Right lobe of liver (tissue), 6 donors: ENCODE measurements at regions not wholly inside any gene's neighbourhood (a gene's known extent, or its start where the extent isn't known, plus 50 kb on each side); places are given as distances from the start of the nearest gene placed in this dataset.

ENCODE experiments used
- ATAC-seq, 4 donors: fragments of 200-7000 bp; cut with Tn5 transposase; one replicate each; pipeline ENCODE4 v1.9.1; 2020; ENCODE audit warnings: mild to moderate bottlenecking in 4 of 4, moderate library complexity in 4 of 4
- DNase-seq, 3 donors: peaks; one replicate each; pipeline ENCODE4 v3.0.0-alpha.2; 2020
- H3K27ac ChIP-seq, 3 donors: fragments of 200-600 bp; one replicate each; pipeline ENCODE4 v1.8.0; 2022
- H3K27me3 ChIP-seq, 2 donors: fragments of 200-600 bp; one replicate each; pipeline ENCODE4 v1.8.0; 2022
- H3K36me3 ChIP-seq, 4 donors: fragments of 200-600 bp; sonication (generic) in 1 of 4; one replicate each; pipeline versions ENCODE4 v1.5.1 to v1.8.0; 2017 to 2022; ENCODE audit warnings: control low read depth in 1 of 4
- H3K4me1 ChIP-seq, 4 donors: fragments of 200-600 bp; sonication (generic) in 1 of 4; one replicate each; pipeline versions ENCODE4 v1.5.1 to v1.8.0; 2017 to 2022; ENCODE audit warnings: control low read depth in 1 of 4
- H3K4me3 ChIP-seq, 3 donors: fragments of 200-600 bp; one replicate each; pipeline ENCODE4 v1.8.0; 2022
- H3K9me3 ChIP-seq, 4 donors: fragments of 200-600 bp; sonication (generic) in 1 of 4; one replicate each; pipeline versions ENCODE4 v1.5.1 to v1.8.0; 2017 to 2022; ENCODE audit warnings: control low read depth in 1 of 4
- POLR2A ChIP-seq: fragments of 450-650 bp; IDR thresholded peaks from one replicate; pipeline ENCODE4 v1.6.1; 2017; ENCODE audit warnings: antibody characterized with exemption, mild to moderate bottlenecking
- WGBS: methylation state at CpG from one replicate; pipeline ENCODE4 v1.1.6; 2018; ENCODE audit warnings: low coverage, low lambda C conversion rate; ENCODE audit not compliant: insufficient coverage; ENCODE audit errors: missing lambda C conversion rate; 5-methylcytosine and 5-hydroxymethylcytosine counted together
- intact Hi-C, 2 donors: fragments of 100-400 bp; cut with DNase I; formaldehyde crosslinking; loops; one replicate each; pipeline versions ENCODE4 v1.11.2 to v1.14.1; 2022
- TF ChIP-seq, protein P1 (sequence below), 4 donors: fragments of 200-600 bp in 3 of 4; fragments of 450-650 bp in 1 of 4; IDR thresholded peaks; one replicate each; pipeline versions ENCODE4 v1.5.1 to v1.8.0; 2016 to 2022; ENCODE audit warnings: antibody characterized with exemption in 4 of 4, mild to moderate bottlenecking in 2 of 4
- donor health status: DM: no; HTN: yes; CAD: no.
- donor health status: DM: no; HTN: no; CAD: no.
- donor health status: DM: no; HTN: no; CAD: no.
- donor health status: DM: no; HTN: yes; CAD: no.
- donor health status: DM: no; HTN: yes; CAD: no.

DNA sequence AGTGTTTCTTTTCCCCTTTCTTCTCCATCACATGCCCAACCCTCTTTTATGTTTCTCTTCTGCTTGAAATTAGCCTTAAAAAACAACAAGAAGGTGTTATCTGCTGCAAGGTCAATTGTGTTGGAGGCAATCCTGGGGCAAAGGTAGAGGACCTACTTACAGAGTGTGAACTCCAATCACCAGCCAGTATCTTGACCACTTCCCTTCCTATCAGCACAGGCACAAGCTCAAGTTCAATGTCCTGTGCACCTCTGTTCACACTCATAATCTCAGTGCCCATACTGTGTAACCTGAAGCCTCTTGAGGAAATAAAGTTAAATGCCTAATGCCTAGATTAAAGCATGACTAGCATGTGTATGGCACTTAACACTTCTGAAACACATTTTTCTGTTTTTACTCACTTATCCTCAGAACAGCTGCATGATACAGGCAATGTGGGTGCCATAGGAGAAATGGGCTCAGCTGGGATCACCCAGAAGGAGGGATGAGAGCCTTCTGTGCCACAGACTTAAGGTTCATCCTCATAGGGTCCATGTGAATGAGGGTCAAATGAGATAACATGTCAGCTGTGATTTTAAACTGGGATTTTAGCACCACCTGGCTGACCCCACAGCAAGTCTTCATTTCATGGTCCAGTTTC lies 701.5 kb downstream of the BCL11A start:
- Histone ChIP-seq H3K27ac (no peak overlapping the region), H3K27me3 (no peaks in the 10 kb centered on the region), H3K9me3 (no peaks in the 10 kb centered on the region), H3K36me3 (no peaks in the 10 kb centered on the region), H3K4me3 (no peak overlapping the region), H3K4me1 (no peaks in the 10 kb centered on the region)
- intact Hi-C loops: no loop called here
- DNase-seq (no peak), ATAC-seq (no peak)
- TF ChIP-seq, protein P1, sequence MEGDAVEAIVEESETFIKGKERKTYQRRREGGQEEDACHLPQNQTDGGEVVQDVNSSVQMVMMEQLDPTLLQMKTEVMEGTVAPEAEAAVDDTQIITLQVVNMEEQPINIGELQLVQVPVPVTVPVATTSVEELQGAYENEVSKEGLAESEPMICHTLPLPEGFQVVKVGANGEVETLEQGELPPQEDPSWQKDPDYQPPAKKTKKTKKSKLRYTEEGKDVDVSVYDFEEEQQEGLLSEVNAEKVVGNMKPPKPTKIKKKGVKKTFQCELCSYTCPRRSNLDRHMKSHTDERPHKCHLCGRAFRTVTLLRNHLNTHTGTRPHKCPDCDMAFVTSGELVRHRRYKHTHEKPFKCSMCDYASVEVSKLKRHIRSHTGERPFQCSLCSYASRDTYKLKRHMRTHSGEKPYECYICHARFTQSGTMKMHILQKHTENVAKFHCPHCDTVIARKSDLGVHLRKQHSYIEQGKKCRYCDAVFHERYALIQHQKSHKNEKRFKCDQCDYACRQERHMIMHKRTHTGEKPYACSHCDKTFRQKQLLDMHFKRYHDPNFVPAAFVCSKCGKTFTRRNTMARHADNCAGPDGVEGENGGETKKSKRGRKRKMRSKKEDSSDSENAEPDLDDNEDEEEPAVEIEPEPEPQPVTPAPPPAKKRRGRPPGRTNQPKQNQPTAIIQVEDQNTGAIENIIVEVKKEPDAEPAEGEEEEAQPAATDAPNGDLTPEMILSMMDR (IDR thresholded peaks at IDR 0.05): no peak
- no peak for TF ChIP-seq POLR2A

DNA sequence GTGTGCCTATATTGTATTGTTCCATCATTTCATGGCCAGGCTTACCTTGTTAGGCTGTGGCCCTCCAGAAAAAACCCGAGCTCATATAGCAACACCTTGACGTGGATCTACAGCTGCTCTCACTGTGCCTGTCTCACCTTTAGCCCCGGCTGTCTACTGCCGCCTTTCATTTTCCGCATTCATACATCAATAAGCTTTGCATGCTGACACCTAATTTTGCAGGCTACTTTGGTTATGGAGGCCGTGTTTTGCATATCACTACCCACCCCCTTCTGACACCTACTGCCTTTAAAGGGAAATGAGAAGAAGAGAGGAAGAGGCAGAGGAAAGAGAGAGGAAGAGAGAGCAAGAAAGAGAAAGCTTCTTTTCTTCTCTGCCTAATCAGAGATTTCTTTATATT lies 702.9 kb downstream of the BCL11A start:
- intact Hi-C loops: no loop called here
- ATAC-seq (no peak), DNase-seq (no peak)
- TF ChIP-seq POLR2A: no peak
- TF ChIP-seq, protein P1 (IDR thresholded peaks at IDR 0.05): no peak
- Histone ChIP-seq H3K36me3 (no peaks in the 10 kb centered on the region), H3K4me3 (no peak overlapping the region), H3K27me3 (no peaks in the 10 kb centered on the region), H3K9me3 (no peaks in the 10 kb centered on the region), H3K4me1 (no peaks in the 10 kb centered on the region), H3K27ac (no peak overlapping the region)
- 70% methylated on average over 6 of the region's 6 CpGs for WGBS

DNA sequence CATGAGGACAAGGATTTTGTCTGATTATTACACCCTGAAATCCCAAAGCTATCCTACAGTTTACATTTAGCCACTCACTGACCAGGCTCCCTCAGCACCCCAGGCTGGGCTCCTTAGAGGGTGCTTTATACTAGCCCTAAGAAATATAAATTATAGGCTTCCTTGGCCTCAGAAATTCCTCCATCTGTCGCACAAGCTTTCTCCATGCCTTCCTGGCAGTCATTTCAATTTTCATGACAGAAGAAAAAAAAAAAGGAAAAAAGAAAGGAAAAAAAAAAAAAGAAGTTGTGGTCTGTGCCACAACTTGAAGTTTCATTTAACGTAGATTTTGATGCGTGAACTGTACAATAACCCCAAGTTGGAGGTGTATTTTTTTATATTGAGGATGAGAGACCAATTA lies 719.5 kb downstream of the BCL11A start:
- DNase-seq (no peak), ATAC-seq (no peak)
- H3K4me1 ChIP-seq: no peaks in the 10 kb centered on the region
- TF ChIP-seq, protein P1 (IDR thresholded peaks at IDR 0.05): no peak
- no peak for TF ChIP-seq POLR2A
- intact Hi-C loops: no loop called here
- no peaks in the 10 kb centered on the region for H3K9me3 ChIP-seq
- H3K27me3 ChIP-seq: no peaks in the 10 kb centered on the region
- H3K36me3 ChIP-seq: no peaks in the 10 kb centered on the region
- H3K4me3 ChIP-seq: no peak overlapping the region
- 29% methylated on average over 3 of the region's 3 CpGs for WGBS
- no peak overlapping the region for H3K27ac ChIP-seq

DNA sequence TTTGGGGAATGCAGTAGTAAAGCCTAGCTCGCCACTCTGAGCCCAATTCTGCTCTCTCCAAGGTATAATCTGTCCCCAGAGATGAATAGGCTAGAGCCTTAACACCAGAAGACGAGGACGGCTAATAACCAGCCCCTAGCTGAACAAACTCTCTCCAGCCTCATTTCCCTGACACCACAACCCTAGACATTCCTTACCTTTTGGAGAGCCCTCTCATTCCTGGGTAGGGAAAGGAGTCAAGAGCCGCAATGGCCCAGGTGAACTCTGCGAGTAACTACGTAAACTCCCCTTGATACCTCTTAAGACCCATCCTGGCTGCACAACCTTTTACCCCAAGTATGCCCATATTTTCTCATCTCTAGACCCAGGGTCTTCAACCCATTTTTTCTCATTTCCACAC lies 722.9 kb downstream of the BCL11A start:
- Histone ChIP-seq H3K27ac (no peak overlapping the region), H3K36me3 (no peaks in the 10 kb centered on the region), H3K4me3 (no peak overlapping the region), H3K9me3 (no peaks in the 10 kb centered on the region), H3K4me1 (no peaks in the 10 kb centered on the region), H3K27me3 (no peaks in the 10 kb centered on the region)
- no peak for DNase-seq
- intact Hi-C loops: no loop called here
- TF ChIP-seq POLR2A: no peak
- TF ChIP-seq, protein P1 (IDR thresholded peaks at IDR 0.05): no peak
- no peak for ATAC-seq
- 82% methylated on average over 6 of the region's 6 CpGs for WGBS

DNA sequence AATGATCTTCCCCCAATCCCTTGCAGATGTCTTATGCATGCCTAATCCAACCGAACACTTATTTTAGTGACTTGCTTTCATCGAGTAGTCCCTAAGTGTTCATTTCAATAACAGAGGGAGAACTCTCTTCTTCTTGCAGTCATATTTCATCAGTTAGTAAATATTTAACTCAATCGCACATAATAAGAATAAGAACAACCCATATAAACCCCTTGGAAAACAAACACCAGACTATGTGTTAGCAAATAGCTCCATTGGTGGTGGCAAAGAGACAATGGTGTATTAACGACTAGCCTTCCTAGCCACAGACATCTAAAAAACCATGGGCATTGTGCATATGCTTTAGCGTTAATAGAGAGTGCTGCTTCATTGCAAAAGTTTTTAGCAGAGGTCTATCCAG lies 725.8 kb downstream of the BCL11A start:
- Histone ChIP-seq H3K27ac (no peak overlapping the region), H3K4me1 (no peaks in the 10 kb centered on the region), H3K4me3 (no peak overlapping the region), H3K9me3 (no peaks in the 10 kb centered on the region), H3K27me3 (no peaks in the 10 kb centered on the region), H3K36me3 (no peaks in the 10 kb centered on the region)
- ATAC-seq (no peak), DNase-seq (no peak)
- TF ChIP-seq, protein P1 (IDR thresholded peaks at IDR 0.05): no peak
- TF ChIP-seq POLR2A: no peak
- intact Hi-C loops: no loop called here
- WGBS: 51% methylated on average over 4 of the region's 5 CpGs
